H9 (cell line): ENCODE measurements at regions not wholly inside any gene's neighbourhood (a gene's known extent, or its start where the extent isn't known, plus 50 kb on each side); places are given as distances from the start of the nearest gene placed in this dataset.

Source experiments
- DNase-seq: peaks from one replicate; pipeline ENCODE4 v3.0.0-alpha.2; 2017
- H2AFZ ChIP-seq: one replicate; pipeline ENCODE4 v1.6.1; 2013; ENCODE audit warnings: mild to moderate bottlenecking, low read length, control low read depth, moderate library complexity
- H2AK5ac ChIP-seq: 2 replicates; pipeline ENCODE4 v1.6.1; 2013; ENCODE audit warnings: low read length, control low read depth, mixed read lengths; ENCODE audit not compliant: insufficient read length
- H2BK120ac ChIP-seq: one replicate; pipeline ENCODE4 v1.6.1; 2013; ENCODE audit warnings: low read depth, mild to moderate bottlenecking, low read length, control low read depth, inconsistent platforms; ENCODE audit not compliant: poor library complexity, severe bottlenecking
- H2BK12ac ChIP-seq: 2 replicates; pipeline ENCODE4 v1.6.1; 2013; ENCODE audit warnings: low read length, control low read depth, mixed read lengths, low read depth; ENCODE audit not compliant: insufficient read length
- H2BK15ac ChIP-seq: 2 replicates; pipeline ENCODE4 v1.6.1; 2013; ENCODE audit warnings: low read depth, low read length, control low read depth
- H2BK20ac ChIP-seq: one replicate; pipeline ENCODE4 v1.6.1; 2013; ENCODE audit warnings: low read depth, mild to moderate bottlenecking, low read length, control low read depth, inconsistent platforms; ENCODE audit not compliant: poor library complexity, severe bottlenecking
- H2BK5ac ChIP-seq: 2 replicates; pipeline ENCODE4 v1.6.1; 2013; ENCODE audit warnings: low read length, control low read depth, mixed read lengths; ENCODE audit not compliant: insufficient read length
- H3K14ac ChIP-seq: 2 replicates; pipeline ENCODE4 v1.6.1; 2013; ENCODE audit warnings: low read length, control low read depth; ENCODE audit not compliant: insufficient read depth
- H3K18ac ChIP-seq: 2 replicates; pipeline ENCODE4 v1.6.1; 2013; ENCODE audit warnings: low read depth, mild to moderate bottlenecking, mixed read lengths, low read length, control low read depth; ENCODE audit not compliant: insufficient read length
- H3K23ac ChIP-seq: 2 replicates; pipeline ENCODE4 v1.6.1; 2013; ENCODE audit warnings: low read length, control low read depth, mixed read lengths, low read depth; ENCODE audit not compliant: insufficient read length
- H3K23me2 ChIP-seq: 2 replicates; pipeline ENCODE4 v1.6.1; 2013; ENCODE audit warnings: low read depth, mild to moderate bottlenecking, mixed read lengths, low read length, control low read depth; ENCODE audit not compliant: insufficient read length, poor library complexity, severe bottlenecking
- H3K27ac ChIP-seq: 2 replicates; pipeline ENCODE4 v1.5.1; 2013; ENCODE audit warnings: low read length, control low read depth, mixed read lengths, low read depth; ENCODE audit not compliant: insufficient read length
- H3K27me3 ChIP-seq: 2 replicates; pipeline ENCODE4 v1.6.1; 2013; ENCODE audit warnings: low read length, control low read depth, inconsistent platforms; ENCODE audit not compliant: insufficient read depth
- H3K4ac ChIP-seq: 2 replicates; pipeline ENCODE4 v1.6.1; 2013; ENCODE audit warnings: low read depth, mild to moderate bottlenecking, control low read depth, inconsistent platforms, low read length, moderate library complexity
- H3K4me1 ChIP-seq: 2 replicates; pipeline ENCODE4 v1.6.1; 2013; ENCODE audit warnings: low read length, control low read depth, inconsistent platforms; ENCODE audit not compliant: insufficient read depth
- H3K4me2 ChIP-seq: 2 replicates; pipeline ENCODE4 v1.6.1; 2013; ENCODE audit warnings: low read length, control low read depth, mixed read lengths; ENCODE audit not compliant: insufficient read length, insufficient read depth
- H3K56ac ChIP-seq: 2 replicates; pipeline ENCODE4 v1.6.1; 2013; ENCODE audit warnings: low read depth, mild to moderate bottlenecking, mixed read lengths, low read length, control low read depth; ENCODE audit not compliant: insufficient read length
- H3K79me1 ChIP-seq: 2 replicates; pipeline ENCODE4 v1.6.1; 2013; ENCODE audit warnings: low read depth, mild to moderate bottlenecking, moderate library complexity, low read length, control low read depth, inconsistent platforms; ENCODE audit not compliant: insufficient read depth, poor library complexity, severe bottlenecking
- H3K79me2 ChIP-seq: 2 replicates; pipeline ENCODE4 v1.6.1; 2013; ENCODE audit warnings: low read length, control low read depth, inconsistent platforms; ENCODE audit not compliant: insufficient read depth
- H3K9ac ChIP-seq: 2 replicates; pipeline ENCODE4 v1.6.1; 2013; ENCODE audit warnings: low read length, control low read depth, mixed read lengths; ENCODE audit not compliant: insufficient read length; ENCODE audit errors: extremely low read depth
- H3K9me3 ChIP-seq: one replicate; pipeline ENCODE4 v1.6.1; 2013; ENCODE audit warnings: low read depth, low read length, inconsistent platforms; ENCODE audit not compliant: control insufficient read depth
- H3T11ph ChIP-seq: one replicate; pipeline ENCODE4 v1.6.1; 2013; ENCODE audit warnings: mild to moderate bottlenecking, low read length, control low read depth, inconsistent platforms
- H4K20me1 ChIP-seq: one replicate; pipeline ENCODE4 v1.6.1; 2013; ENCODE audit not compliant: control insufficient read depth, insufficient read length, insufficient read depth
- H4K5ac ChIP-seq: 2 replicates; pipeline ENCODE4 v1.6.1; 2013; ENCODE audit warnings: low read depth, mild to moderate bottlenecking, mixed read lengths, low read length, control low read depth; ENCODE audit not compliant: insufficient read length
- H4K8ac ChIP-seq: replicated peaks from 2 replicates; pipeline ENCODE4 v1.6.1; 2013; ENCODE audit warnings: low read length, control low read depth, mixed read lengths, low read depth; ENCODE audit not compliant: insufficient read length
- H4K91ac ChIP-seq: 2 replicates; pipeline ENCODE4 v1.6.1; 2013; ENCODE audit warnings: low read depth, mild to moderate bottlenecking, moderate library complexity, mixed read lengths, low read length, control low read depth; ENCODE audit not compliant: insufficient read length
- H3K27ac Mint-ChIP-seq, 3 experiments: 2 replicates in 2 of 3; 3 replicates in 1 of 3; pipeline ENCODE4 v1.8.0; 2020 to 2021; ENCODE audit warnings: mixed read lengths in 3 of 3, mild to moderate bottlenecking in 1 of 3, moderate library complexity in 1 of 3
- H3K27me3 Mint-ChIP-seq: 2 replicates; pipeline ENCODE4 v1.8.0; 2021; ENCODE audit warnings: low read depth, mild to moderate bottlenecking, moderate library complexity, mixed read lengths
- H3K36me3 Mint-ChIP-seq, 3 experiments: 2 replicates in 2 of 3; 3 replicates in 1 of 3; pipeline ENCODE4 v1.8.0; 2020 to 2021; ENCODE audit warnings: low read depth in 3 of 3, mixed read lengths in 3 of 3; ENCODE audit not compliant: insufficient read depth in 1 of 3
- H3K4me1 Mint-ChIP-seq, 2 experiments: 2 replicates each; pipeline ENCODE4 v1.8.0; 2020; ENCODE audit warnings: mixed read lengths in 2 of 2
- H3K4me3 Mint-ChIP-seq, 2 experiments: 2 replicates in 1 of 2; 3 replicates in 1 of 2; pipeline ENCODE4 v1.8.0; 2020 to 2021; ENCODE audit warnings: mild to moderate bottlenecking in 2 of 2, mixed read lengths in 2 of 2, moderate library complexity in 1 of 2
- H3K9me3 Mint-ChIP-seq, 2 experiments: 2 replicates in 1 of 2; 3 replicates in 1 of 2; pipeline ENCODE4 v1.8.0; 2020; ENCODE audit warnings: mild to moderate bottlenecking in 2 of 2, mixed read lengths in 2 of 2, moderate library complexity in 1 of 2
- TF ChIP-seq, protein P1 (sequence below): fragments of 200-600 bp; sonication (generic); conservative IDR thresholded peaks from 3 replicates; pipeline ENCODE4 v1.8.0; 2021; ENCODE audit warnings: antibody characterized with exemption, mild to moderate bottlenecking

DNA sequence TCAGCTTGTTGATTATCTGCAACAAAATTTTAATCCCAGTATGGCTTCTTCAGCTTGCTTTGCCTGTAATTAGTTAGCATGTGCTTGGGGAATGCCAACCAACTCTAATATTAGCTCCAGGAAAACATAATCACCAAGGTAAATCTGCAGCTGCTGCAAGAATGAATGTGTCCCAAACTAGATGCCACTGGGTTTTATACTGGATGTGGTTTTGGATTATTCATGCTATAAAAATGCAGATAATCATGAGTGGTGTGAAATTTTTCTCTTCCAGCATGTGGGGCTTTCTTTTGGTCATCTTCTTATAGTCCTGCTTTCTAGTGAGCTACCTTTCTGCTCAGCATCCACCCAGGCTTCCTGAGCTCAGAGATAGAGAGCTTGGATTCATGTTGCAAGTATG lies 295.9 kb upstream of the CASK start:
- H3K23me2 ChIP-seq: no peaks in the 10 kb centered on the region
- H3K79me2 ChIP-seq: no peaks in the 10 kb centered on the region
- H2BK120ac ChIP-seq: no peak overlapping the region
- H2BK5ac ChIP-seq: no peak overlapping the region
- no peaks in the 10 kb centered on the region for H3K27me3 ChIP-seq
- Mint-ChIP-seq H3K36me3 (peaks cover 0 to 2% (median 0%) of the 10 kb centered on the region in 3 experiments; a peak in 2 of 7 replicates), H3K9me3 (peaks cover 17 to 47% of the 10 kb centered on the region in 2 experiments), H3K27me3 (no peaks in the 10 kb centered on the region), H3K4me1 (peaks cover 7 to 10% of the 10 kb centered on the region in 2 experiments; a peak in 1 of 4 replicates), H3K4me3 (no peak overlapping the region), H3K27ac (no peak overlapping the region)
- TF ChIP-seq, protein P1, sequence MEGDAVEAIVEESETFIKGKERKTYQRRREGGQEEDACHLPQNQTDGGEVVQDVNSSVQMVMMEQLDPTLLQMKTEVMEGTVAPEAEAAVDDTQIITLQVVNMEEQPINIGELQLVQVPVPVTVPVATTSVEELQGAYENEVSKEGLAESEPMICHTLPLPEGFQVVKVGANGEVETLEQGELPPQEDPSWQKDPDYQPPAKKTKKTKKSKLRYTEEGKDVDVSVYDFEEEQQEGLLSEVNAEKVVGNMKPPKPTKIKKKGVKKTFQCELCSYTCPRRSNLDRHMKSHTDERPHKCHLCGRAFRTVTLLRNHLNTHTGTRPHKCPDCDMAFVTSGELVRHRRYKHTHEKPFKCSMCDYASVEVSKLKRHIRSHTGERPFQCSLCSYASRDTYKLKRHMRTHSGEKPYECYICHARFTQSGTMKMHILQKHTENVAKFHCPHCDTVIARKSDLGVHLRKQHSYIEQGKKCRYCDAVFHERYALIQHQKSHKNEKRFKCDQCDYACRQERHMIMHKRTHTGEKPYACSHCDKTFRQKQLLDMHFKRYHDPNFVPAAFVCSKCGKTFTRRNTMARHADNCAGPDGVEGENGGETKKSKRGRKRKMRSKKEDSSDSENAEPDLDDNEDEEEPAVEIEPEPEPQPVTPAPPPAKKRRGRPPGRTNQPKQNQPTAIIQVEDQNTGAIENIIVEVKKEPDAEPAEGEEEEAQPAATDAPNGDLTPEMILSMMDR: no peak
- no peak overlapping the region for H3K18ac ChIP-seq
- no peak for DNase-seq
- H2BK12ac ChIP-seq: no peak overlapping the region
- no peaks in the 10 kb centered on the region for H3K4me1 ChIP-seq
- H3K56ac ChIP-seq: no peak overlapping the region
- H2BK20ac ChIP-seq: no peak overlapping the region
- H3K14ac ChIP-seq: no peak overlapping the region
- no peaks in the 10 kb centered on the region for H3K79me1 ChIP-seq
- no peak overlapping the region for H4K91ac ChIP-seq
- H3K9me3 ChIP-seq: no peaks in the 10 kb centered on the region
- no peak overlapping the region for H2AK5ac ChIP-seq
- no peak overlapping the region for H4K8ac ChIP-seq
- no peaks in the 10 kb centered on the region for H4K20me1 ChIP-seq
- H4K5ac ChIP-seq: no peak overlapping the region
- H2AFZ ChIP-seq: no peak overlapping the region
- H2BK15ac ChIP-seq: no peak overlapping the region
- H3K23ac ChIP-seq: no peak overlapping the region
- no peak overlapping the region for H3K4ac ChIP-seq
- H3K27ac ChIP-seq: no peak overlapping the region
- no peak overlapping the region for H3K9ac ChIP-seq
- no peak overlapping the region for H3K4me2 ChIP-seq
- H3T11ph ChIP-seq: no peak overlapping the region
